Prostate gland (tissue), 2 donors: ENCODE measurements at regions not wholly inside any gene's neighbourhood (a gene's known extent, or its start where the extent isn't known, plus 50 kb on each side); places are given as distances from the start of the nearest gene placed in this dataset.

ENCODE experiments used
- DNase-seq: peaks from one replicate; pipeline ENCODE4 v3.0.0-alpha.2; 2019; ENCODE audit warnings: low spot score
- H3K27ac ChIP-seq, 2 donors: fragments of 200-600 bp; sonication (generic); 2 replicates each; pipeline ENCODE4 v1.5.1; 2017 to 2019
- H3K27me3 ChIP-seq: fragments of 200-600 bp; sonication (generic); replicated peaks from 2 replicates; pipeline ENCODE4 v1.5.1; 2019; ENCODE audit not compliant: insufficient read depth
- H3K36me3 ChIP-seq, 2 donors: fragments of 200-600 bp; sonication (generic); 1 replicate in 1 of 2; 2 replicates in 1 of 2; pipeline versions ENCODE4 v1.5.1 to v1.8.1; 2017 to 2019
- H3K4me1 ChIP-seq: fragments of 200-600 bp; sonication (generic); replicated peaks from 2 replicates; pipeline ENCODE4 v1.5.1; 2019
- H3K4me3 ChIP-seq, 2 donors: fragments of 200-600 bp; sonication (generic); 2 replicates each; pipeline ENCODE4 v1.5.1; 2017 to 2019
- H3K9me3 ChIP-seq: fragments of 200-600 bp; sonication (generic); 2 replicates; pipeline ENCODE4 v1.5.1; 2017
- CTCF ChIP-seq, 4 experiments: fragments of 200-600 bp in 2 of 4; fragments of 450-650 bp in 2 of 4; sonication (generic) in 2 of 4; IDR thresholded peaks; 1 replicate in 3 of 4; 2 replicates in 1 of 4; pipeline ENCODE4 v1.5.1; 2016 to 2019; ENCODE audit warnings: antibody characterized with exemption in 4 of 4, mild to moderate bottlenecking in 2 of 4, moderate library complexity in 2 of 4
- POLR2A ChIP-seq: fragments of 450-650 bp; IDR thresholded peaks from one replicate; pipeline ENCODE4 v1.6.1; 2016; ENCODE audit warnings: antibody characterized with exemption, mild to moderate bottlenecking
- POLR2AphosphoS5 ChIP-seq: sonication (generic); formaldehyde crosslinking; IDR thresholded peaks from one replicate; pipeline ENCODE4 v1.6.1; 2017; ENCODE audit warnings: antibody characterized with exemption
- whole genome bisulfite sequencing: methylation state at CpG from one replicate; pipeline ENCODE4 v1.1.5; 2018; 5-methylcytosine and 5-hydroxymethylcytosine counted together
- intact Hi-C: fragments of 100-400 bp; cut with DNase I; formaldehyde crosslinking; loops from one replicate; pipeline ENCODE4 v1.14.2; 2022

- Histone ChIP-seq H3K27me3 (no peaks in the 10 kb centered on the region), H3K4me1 (no peaks in the 10 kb centered on the region), H3K9me3 (no peaks in the 10 kb centered on the region), H3K4me3 (no peak overlapping the region), H3K27ac (no peak overlapping the region), H3K36me3 (no peaks in the 10 kb centered on the region)
- 72% methylated on average over 11 of the region's 11 CpGs for WGBS
- intact Hi-C loops: no loop called here
- TF ChIP-seq POLR2AphosphoS5: no peak
- TF ChIP-seq POLR2A: no peak
- no peak for TF ChIP-seq CTCF (IDR thresholded peaks at IDR 0.05)
- DNase-seq: no peak
Observed at GRCh38 chr22:49583341-49583740, 244.3 kb downstream of the BRD1 start.

GRCh38 chr22:49582678-49583077, 245.0 kb downstream of the BRD1 start:
- H3K9me3 ChIP-seq: no peaks in the 10 kb centered on the region
- no peaks in the 10 kb centered on the region for H3K4me1 ChIP-seq
- WGBS: 92% methylated on average over 11 of the region's 11 CpGs
- no peak for DNase-seq
- H3K27ac ChIP-seq: no peak overlapping the region
- intact Hi-C loops: no loop called here
- H3K4me3 ChIP-seq: no peak overlapping the region
- H3K27me3 ChIP-seq: no peaks in the 10 kb centered on the region
- TF ChIP-seq CTCF (IDR thresholded peaks at IDR 0.05): no peak
- no peak for TF ChIP-seq POLR2AphosphoS5
- TF ChIP-seq POLR2A: no peak
- no peaks in the 10 kb centered on the region for H3K36me3 ChIP-seq

GRCh38 chr22:49582181-49582580, 245.5 kb downstream of the BRD1 start:
- Histone ChIP-seq H3K36me3 (no peaks in the 10 kb centered on the region), H3K9me3 (no peaks in the 10 kb centered on the region), H3K27ac (no peak overlapping the region), H3K4me1 (no peaks in the 10 kb centered on the region), H3K27me3 (no peaks in the 10 kb centered on the region), H3K4me3 (no peak overlapping the region)
- TF ChIP-seq POLR2AphosphoS5 (no peak), CTCF (IDR thresholded peaks at IDR 0.05) (no peak), POLR2A (no peak)
- 47% methylated on average over 4 of the region's 4 CpGs for WGBS
- DNase-seq: no peak
- intact Hi-C loops: no loop called here

GRCh38 chr22:49580024-49580423, 247.6 kb downstream of the BRD1 start:
- Histone ChIP-seq H3K4me3 (no peak overlapping the region), H3K36me3 (no peaks in the 10 kb centered on the region), H3K9me3 (no peaks in the 10 kb centered on the region), H3K27ac (no peak overlapping the region), H3K27me3 (no peaks in the 10 kb centered on the region), H3K4me1 (no peaks in the 10 kb centered on the region)
- intact Hi-C loops: no loop called here
- DNase-seq: no peak
- TF ChIP-seq POLR2A (no peak), POLR2AphosphoS5 (no peak), CTCF (IDR thresholded peaks at IDR 0.05) (no peak)
- whole genome bisulfite sequencing: 67% methylated on average over 3 of the region's 3 CpGs

- Histone ChIP-seq H3K36me3 (no peaks in the 10 kb centered on the region), H3K4me3 (no peak overlapping the region), H3K27ac (no peak overlapping the region), H3K4me1 (no peaks in the 10 kb centered on the region), H3K27me3 (no peaks in the 10 kb centered on the region), H3K9me3 (no peaks in the 10 kb centered on the region)
- no peak for TF ChIP-seq POLR2A
- DNase-seq: no peak
- intact Hi-C loops: no loop called here
- WGBS: 75% methylated on average over 23 of the region's 23 CpGs
Observed at GRCh38 chr22:49577168-49578060, 250.3 kb downstream of the BRD1 start.
